ENCODE measurements at regions not wholly inside any gene's neighbourhood (a gene's known extent, or its start where the extent isn't known, plus 50 kb on each side); places are given as distances from the start of the nearest gene placed in this dataset.

DNA sequence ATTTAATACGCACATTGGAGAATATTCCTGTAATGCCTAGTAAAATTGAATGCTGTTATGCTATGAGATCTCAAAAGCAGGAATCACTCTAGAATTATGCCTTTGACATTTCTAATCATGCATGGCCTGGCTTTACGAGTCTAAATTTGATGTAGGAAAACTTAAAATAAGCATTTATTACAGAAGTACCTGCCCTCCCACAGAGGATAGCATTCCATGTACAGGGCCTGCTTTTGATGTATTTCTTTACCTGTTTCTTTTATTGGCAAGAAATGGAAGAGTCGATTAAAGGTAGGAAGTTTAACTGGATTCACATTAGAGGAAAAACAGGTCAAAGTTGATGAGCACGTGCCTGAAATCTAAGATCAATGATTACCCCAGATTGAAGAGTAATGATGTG lies 219.5 kb downstream of the PCDH7 start:
- no peak for DNase-seq (ENCODE audit: low spot score)

- no peak for DNase-seq (ENCODE audit: low spot score)
Observed at GRCh38 chr4:30941641-30942040, 221.5 kb downstream of the PCDH7 start.

GRCh38 chr4:30943356-30943755 lies 223.2 kb downstream of the PCDH7 start:
- no peak for DNase-seq (ENCODE audit: low spot score)

DNA sequence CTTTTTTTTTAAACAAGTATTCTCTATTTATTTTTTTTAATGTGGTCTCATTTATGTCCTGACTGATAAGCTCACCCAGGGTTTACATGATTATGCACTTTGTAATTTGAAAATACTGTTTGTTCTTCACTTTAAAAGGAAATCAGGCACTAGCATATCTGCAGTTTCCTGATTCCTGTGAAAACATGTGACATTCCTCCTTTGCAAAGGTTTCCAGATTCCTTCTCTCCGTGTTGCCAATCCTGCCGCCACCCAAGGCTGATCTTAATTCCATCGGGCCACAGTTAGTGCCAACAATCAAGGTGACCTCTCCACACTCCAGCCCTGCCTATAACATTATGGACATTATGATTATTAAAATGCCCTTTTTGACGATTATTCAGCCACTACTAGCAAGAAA lies 225.4 kb downstream of the PCDH7 start:
- DNase-seq (ENCODE audit: low spot score): no peak

- DNase-seq (ENCODE audit: low spot score): no peak
Observed at GRCh38 chr4:30946288-30946687, 226.1 kb downstream of the PCDH7 start.

- no peak for DNase-seq (ENCODE audit: low spot score)
Observed at GRCh38 chr4:30948653-30949052, 228.5 kb downstream of the PCDH7 start.

GRCh38 chr4:30950737-30951136 lies 230.6 kb downstream of the PCDH7 start:
- DNase-seq (ENCODE audit: low spot score): no peak

DNA sequence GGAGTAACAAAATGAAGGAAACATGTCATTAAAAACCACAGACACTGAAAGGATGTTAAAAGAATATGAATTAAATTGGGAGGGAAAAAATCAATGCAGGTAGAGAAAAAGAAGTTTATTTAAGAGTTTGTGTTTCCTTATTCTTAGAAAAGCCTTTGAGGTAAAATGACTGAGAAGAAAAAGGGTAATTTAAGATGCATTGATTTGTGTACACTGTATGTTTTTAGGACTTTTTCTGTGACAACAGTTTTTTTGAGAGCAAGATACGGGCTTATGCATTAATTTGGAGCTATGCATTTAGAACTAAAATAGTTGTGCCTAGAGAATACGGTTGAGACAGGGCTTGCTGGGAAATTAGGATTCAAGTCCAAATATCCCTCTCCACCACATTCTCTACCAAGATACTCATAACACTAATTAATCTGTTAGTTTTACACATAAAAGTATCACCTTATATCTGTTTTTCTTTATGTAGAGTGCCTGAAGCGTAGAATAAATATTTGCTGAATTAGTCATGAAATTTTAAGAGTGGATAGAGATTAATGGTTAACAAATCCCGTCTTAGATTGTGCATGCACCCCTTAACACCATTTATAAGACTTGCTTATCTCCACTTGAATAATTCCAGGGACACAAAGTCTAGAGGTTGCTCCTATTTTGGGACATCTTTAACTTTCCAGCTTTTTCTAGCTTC lies 232.5 kb downstream of the PCDH7 start:
- no peak for DNase-seq (ENCODE audit: low spot score)

GRCh38 chr4:30953799-30954198 lies 233.6 kb downstream of the PCDH7 start:
- DNase-seq (ENCODE audit: low spot score): no peak

DNA sequence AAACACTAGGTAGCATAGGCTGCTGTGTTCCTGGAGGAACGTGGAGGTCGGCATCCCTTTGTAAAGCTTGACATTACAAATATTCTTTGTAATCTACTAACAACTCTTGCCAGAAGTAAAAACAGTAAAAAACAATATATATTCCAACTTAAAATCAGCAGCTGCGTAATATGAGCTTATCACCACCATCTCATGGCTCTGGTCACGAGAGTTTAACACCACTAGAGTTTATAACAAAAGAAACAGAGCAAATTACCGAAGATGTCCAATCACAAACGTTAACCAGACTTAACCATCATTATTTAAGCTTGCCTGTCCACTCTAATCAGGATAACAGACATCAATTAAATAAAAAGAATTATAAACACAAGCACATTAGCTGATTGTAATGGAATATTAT lies 236.7 kb downstream of the PCDH7 start:
- no peak for DNase-seq (ENCODE audit: low spot score)

DNA sequence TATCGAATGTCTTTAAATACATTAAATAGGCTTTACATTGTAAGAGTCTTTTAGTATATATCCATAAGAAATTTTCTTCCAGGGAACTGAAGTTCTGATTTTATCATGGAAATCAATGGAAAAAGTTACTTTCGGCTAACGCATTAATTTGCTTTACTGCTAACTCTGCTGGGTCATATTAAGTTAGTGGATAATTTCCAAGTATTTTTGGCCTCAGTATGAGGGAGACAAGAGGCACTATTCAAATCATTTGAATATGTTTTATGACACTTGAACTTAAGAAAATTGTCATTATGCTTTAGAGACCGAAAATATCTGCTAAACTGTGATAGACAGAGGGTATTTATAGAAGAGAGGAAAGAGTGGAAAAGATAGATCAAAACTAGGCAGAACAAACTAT lies 237.5 kb downstream of the PCDH7 start:
- DNase-seq (ENCODE audit: low spot score): no peak

DNA sequence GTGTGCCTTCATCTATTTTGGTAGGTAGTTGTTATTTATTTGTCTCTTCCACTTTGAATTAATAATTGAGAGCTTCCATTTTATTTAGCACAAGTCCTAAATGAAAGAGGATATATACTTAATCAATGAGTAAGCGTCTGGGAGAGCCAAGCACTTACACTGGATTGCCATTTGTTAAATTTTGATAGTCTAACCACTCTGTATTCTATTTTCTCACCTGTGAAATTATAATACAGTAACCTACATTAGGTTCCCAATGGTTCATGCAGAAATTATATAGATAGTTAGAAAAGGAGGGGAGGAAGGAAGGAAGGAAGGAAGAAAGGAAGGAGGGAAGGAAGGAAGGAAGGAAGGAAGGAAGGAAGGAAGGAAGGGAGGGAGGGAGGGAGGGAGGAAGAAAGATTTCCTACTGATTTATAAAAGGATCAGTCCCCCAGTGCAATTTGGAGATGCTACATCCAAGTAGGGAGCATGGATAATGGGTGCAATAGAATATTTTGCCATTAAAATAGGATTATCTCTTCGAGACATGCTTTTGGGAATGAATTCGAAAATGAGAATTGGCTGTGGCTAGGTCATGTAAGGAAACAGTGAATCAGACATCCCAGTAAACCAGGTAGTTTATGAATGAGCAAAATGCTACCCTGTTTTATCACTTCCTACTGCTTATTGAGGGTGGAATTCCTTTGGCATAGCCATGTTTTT lies 239.8 kb downstream of the PCDH7 start:
- DNase-seq (ENCODE audit: low spot score): no peak

- DNase-seq (ENCODE audit: low spot score): no peak
Observed at GRCh38 chr4:30962939-30963338, 242.8 kb downstream of the PCDH7 start.

GRCh38 chr4:30968926-30969325 lies 248.8 kb downstream of the PCDH7 start:
- DNase-seq (ENCODE audit: low spot score): no peak

GRCh38 chr4:30972542-30972941 lies 252.4 kb downstream of the PCDH7 start:
- DNase-seq (ENCODE audit: low spot score): no peak

DNA sequence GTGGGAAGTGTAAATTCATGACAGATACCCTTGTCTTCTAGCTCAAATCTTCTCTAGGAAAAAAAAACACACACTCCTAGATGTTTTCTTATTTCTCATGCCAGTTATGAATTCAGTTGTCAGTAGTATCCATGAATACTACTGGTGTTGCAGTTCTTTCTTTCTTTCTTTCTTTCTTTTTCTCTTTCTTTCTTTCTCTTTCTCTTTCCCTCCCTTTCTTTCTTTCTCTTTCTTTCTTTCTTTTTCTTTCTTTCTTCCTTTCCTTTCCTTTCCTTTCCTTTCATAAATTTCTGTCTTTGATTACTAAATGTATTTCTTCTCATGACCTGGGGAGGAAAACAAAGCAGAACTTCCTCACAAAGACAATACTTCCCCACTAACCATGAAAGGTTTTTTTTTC lies 253.8 kb downstream of the PCDH7 start:
- no peak for DNase-seq (ENCODE audit: low spot score)

- no peak for DNase-seq (ENCODE audit: low spot score)
Observed at GRCh38 chr4:30979402-30979801, 259.2 kb downstream of the PCDH7 start.

GRCh38 chr4:30989508-30989907 lies 269.3 kb downstream of the PCDH7 start:
- DNase-seq (ENCODE audit: low spot score): no peak

GRCh38 chr4:30996841-30997240 lies 276.7 kb downstream of the PCDH7 start:
- no peak for DNase-seq (ENCODE audit: low spot score)

- no peak for DNase-seq (ENCODE audit: low spot score)
Observed at GRCh38 chr4:31005037-31005436, 284.9 kb downstream of the PCDH7 start.

DNA sequence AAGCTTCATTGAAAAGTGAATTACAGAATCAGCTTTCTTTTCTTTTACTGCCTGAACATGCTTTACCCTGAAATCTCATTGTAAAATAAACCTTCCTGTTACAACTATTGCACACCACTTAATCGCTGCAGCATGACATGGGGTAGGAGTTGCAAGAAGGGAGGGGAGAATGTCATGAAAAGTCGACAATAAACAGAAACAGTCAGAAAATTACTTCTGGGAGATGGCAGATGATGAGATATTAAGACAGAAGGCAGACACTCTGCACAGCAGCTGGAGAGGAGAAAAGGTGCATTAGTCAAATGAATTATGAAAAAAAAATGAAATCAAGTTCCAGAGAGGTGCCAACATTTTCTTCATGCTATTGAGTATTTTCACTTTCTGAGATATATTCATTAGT lies 287.7 kb downstream of the PCDH7 start:
- no peak for DNase-seq (ENCODE audit: low spot score)

- DNase-seq (ENCODE audit: low spot score): no peak
Observed at GRCh38 chr4:31009926-31010325, 289.8 kb downstream of the PCDH7 start.

DNA sequence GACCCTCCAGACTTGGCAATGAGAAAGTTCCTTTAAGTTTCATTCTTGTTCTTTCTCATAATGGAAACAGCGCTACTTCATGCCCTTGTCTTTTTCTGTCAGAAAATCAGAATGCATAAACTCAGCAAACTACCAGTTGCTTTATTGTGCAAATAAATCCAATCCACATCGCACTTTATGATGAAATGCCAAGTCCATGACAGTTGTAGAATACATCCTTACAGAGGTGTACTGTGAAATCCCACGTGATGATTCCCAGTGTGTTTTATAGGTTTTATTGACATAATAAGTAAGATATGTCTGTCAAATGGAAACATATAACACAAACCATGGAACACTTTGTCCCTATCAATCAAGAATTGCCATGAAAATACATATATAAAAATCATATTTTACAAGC lies 295.0 kb downstream of the PCDH7 start:
- DNase-seq (ENCODE audit: low spot score): no peak
